H1 (cell line): ENCODE measurements at regions not wholly inside any gene's neighbourhood (a gene's known extent, or its start where the extent isn't known, plus 50 kb on each side); places are given as distances from the start of the nearest gene placed in this dataset.

Experiments
- CTCF ChIA-PET: fragments of 300-600 bp; sonication (Branson Sonifier 250); formaldehyde crosslinking; loops from one replicate; lab custom pipeline; 2021; ENCODE audit not compliant: partially characterized antibody; lab: Charles Lee
- POLR2A ChIA-PET: fragments of 300-600 bp; sonication (Branson Sonifier 250); formaldehyde crosslinking; loops from one replicate; lab custom pipeline; 2021; ENCODE audit warnings: inconsistent platforms; ENCODE audit not compliant: partially characterized antibody; lab: Charles Lee
- DNase-seq, 2 experiments: peaks; one replicate each; pipeline versions ENCODE4 v3.0.0 to v3.0.0-alpha.2; 2010 to 2022; ENCODE audit warnings: low spot score in 2 of 2, low read depth in 1 of 2, mixed read lengths in 1 of 2
- FAIRE-seq: peaks from 2 replicates; lab custom pipeline; 2011; peaks lifted over from hg19 to GRCh38; lab: Jason Lieb, UNC
- H2AFZ ChIP-seq: 2 replicates; pipeline ENCODE4 v1.8.1; 2012; ENCODE audit warnings: low read length, inconsistent platforms
- H2AK5ac ChIP-seq: 2 replicates; pipeline ENCODE4 v1.6.1; 2013; ENCODE audit warnings: low read depth, low read length
- H2BK120ac ChIP-seq: replicated peaks from 2 replicates; pipeline ENCODE3; 2013; ENCODE audit warnings: low read depth, low read length, inconsistent platforms
- H2BK12ac ChIP-seq: 2 replicates; pipeline ENCODE4 v1.6.1; 2013; ENCODE audit warnings: low read depth, low read length
- H2BK15ac ChIP-seq: 2 replicates; pipeline ENCODE4 v1.6.1; 2013; ENCODE audit warnings: low read length
- H2BK20ac ChIP-seq: 2 replicates; pipeline ENCODE4 v1.6.1; 2013; ENCODE audit warnings: low read length
- H2BK5ac ChIP-seq: 2 replicates; pipeline ENCODE4 v1.6.1; 2013; ENCODE audit warnings: low read depth, low read length
- H3K14ac ChIP-seq: 2 replicates; pipeline ENCODE4 v1.6.1; 2013; ENCODE audit warnings: inconsistent platforms; ENCODE audit not compliant: insufficient read length
- H3K18ac ChIP-seq: 2 replicates; pipeline ENCODE4 v1.6.1; 2013; ENCODE audit warnings: low read length; ENCODE audit errors: extremely low read depth
- H3K23ac ChIP-seq: 2 replicates; pipeline ENCODE4 v1.6.1; 2013; ENCODE audit warnings: inconsistent platforms; ENCODE audit not compliant: insufficient read length
- H3K23me2 ChIP-seq: 2 replicates; pipeline ENCODE4 v1.6.1; 2013; ENCODE audit warnings: low read depth, low read length
- H3K27ac ChIP-seq: 2 replicates; pipeline ENCODE4 v1.6.1; 2011; ENCODE audit warnings: low read depth, low read length, inconsistent platforms
- H3K27me3 ChIP-seq, 4 experiments: replicated peaks in 1 of 4; 1 replicate in 1 of 4; 2 replicates in 3 of 4; pipeline versions ENCODE4 v1.6.1 to v1.8.1; 2011 to 2013; ENCODE audit warnings: low read length in 3 of 4, mild to moderate bottlenecking in 3 of 4, inconsistent platforms in 2 of 4, mixed read lengths in 2 of 4, moderate library complexity in 1 of 4; ENCODE audit not compliant: control insufficient read depth in 3 of 4, insufficient read depth in 3 of 4; ENCODE audit errors: extremely low read depth in 1 of 4
- H3K36me3 ChIP-seq, 4 experiments: 2 replicates each; pipeline versions ENCODE4 v1.6.1 to v1.8.1; 2011 to 2013; ENCODE audit warnings: mild to moderate bottlenecking in 4 of 4, low read length in 3 of 4, moderate library complexity in 2 of 4, control low read depth in 1 of 4, inconsistent platforms in 1 of 4; ENCODE audit not compliant: insufficient read depth in 4 of 4, control insufficient read depth in 2 of 4
- H3K4ac ChIP-seq: replicated peaks from 2 replicates; pipeline ENCODE3; 2013; ENCODE audit warnings: low read length, low read depth, mixed read lengths, inconsistent platforms; ENCODE audit not compliant: insufficient read length
- H3K4me1 ChIP-seq, 4 experiments: replicated peaks in 1 of 4; 1 replicate in 1 of 4; 2 replicates in 3 of 4; pipeline versions ENCODE4 v1.6.1 to v1.8.1; 2011 to 2013; ENCODE audit warnings: low read length in 3 of 4, inconsistent platforms in 2 of 4, mixed read lengths in 1 of 4; ENCODE audit not compliant: insufficient read depth in 4 of 4, control insufficient read depth in 3 of 4
- H3K4me2 ChIP-seq, 2 experiments: 2 replicates each; pipeline versions ENCODE4 v1.6.1 to v1.8.1; 2011 to 2013; ENCODE audit warnings: low read depth in 2 of 2, low read length in 2 of 2, control low read depth in 1 of 2, inconsistent platforms in 1 of 2, mild to moderate bottlenecking in 1 of 2; ENCODE audit not compliant: insufficient read depth in 1 of 2
- H3K4me3 ChIP-seq, 4 experiments: fragments of 200-600, 300-600 bp in 1 of 4; sonication (generic), shearing (Covaris generic), sonication (Bioruptor Twin) in 1 of 4; 2 replicates each; pipeline versions ENCODE4 v1.5.1 to v1.8.1; 2011 to 2016; ENCODE audit warnings: low read length in 4 of 4, low read depth in 3 of 4, control low read depth in 2 of 4, inconsistent platforms in 2 of 4, mild to moderate bottlenecking in 2 of 4, mixed read lengths in 1 of 4, moderate library complexity in 1 of 4; ENCODE audit not compliant: insufficient read depth in 2 of 4; ENCODE audit errors: extremely low read depth in 1 of 4
- H3K56ac ChIP-seq: replicated peaks from 2 replicates; pipeline ENCODE3; 2013; ENCODE audit warnings: low read depth, mild to moderate bottlenecking, mixed read lengths, low read length, inconsistent platforms; ENCODE audit not compliant: insufficient read length
- H3K79me1 ChIP-seq: 2 replicates; pipeline ENCODE4 v1.6.1; 2013; ENCODE audit warnings: low read depth, low read length, control low read depth
- H3K79me2 ChIP-seq, 2 experiments: 2 replicates each; pipeline versions ENCODE4 v1.6.1 to v1.8.1; 2012 to 2013; ENCODE audit warnings: low read length in 2 of 2, mild to moderate bottlenecking in 2 of 2, inconsistent platforms in 1 of 2; ENCODE audit not compliant: insufficient read depth in 2 of 2, control insufficient read depth in 1 of 2
- H3K9ac ChIP-seq, 4 experiments: replicated peaks in 1 of 4; 1 replicate in 1 of 4; 2 replicates in 3 of 4; pipeline versions ENCODE4 v1.6.1 to v1.8.1; 2011 to 2013; ENCODE audit warnings: low read depth in 3 of 4, low read length in 3 of 4, control low read depth in 2 of 4, mild to moderate bottlenecking in 2 of 4, moderate library complexity in 2 of 4, inconsistent platforms in 1 of 4; ENCODE audit errors: extremely low read depth in 1 of 4
- H3K9me3 ChIP-seq, 2 experiments: 2 replicates each; pipeline versions ENCODE4 v1.6.1 to v1.8.1; 2012 to 2013; ENCODE audit warnings: mild to moderate bottlenecking in 2 of 2, moderate library complexity in 2 of 2, control low read depth in 1 of 2, inconsistent platforms in 1 of 2, low read depth in 1 of 2, low read length in 1 of 2, mixed read lengths in 1 of 2; ENCODE audit not compliant: insufficient read depth in 2 of 2
- H4K20me1 ChIP-seq, 2 experiments: replicated peaks in 1 of 2; 2 replicates each; pipeline versions ENCODE3 to v1.8.1; 2011 to 2013; ENCODE audit warnings: inconsistent platforms in 2 of 2, low read length in 2 of 2, mild to moderate bottlenecking in 1 of 2; ENCODE audit not compliant: insufficient read depth in 2 of 2, control insufficient read depth in 1 of 2
- H4K5ac ChIP-seq: 2 replicates; pipeline ENCODE4 v1.6.1; 2013; ENCODE audit warnings: low read length, low read depth, mixed read lengths, inconsistent platforms; ENCODE audit not compliant: insufficient read length
- H4K8ac ChIP-seq: 2 replicates; pipeline ENCODE4 v1.8.0; 2013; ENCODE audit warnings: mild to moderate bottlenecking, moderate library complexity, low read length, inconsistent platforms; ENCODE audit not compliant: insufficient read depth; ENCODE audit errors: extremely low read depth
- H4K91ac ChIP-seq: replicated peaks from 2 replicates; pipeline ENCODE3; 2013; ENCODE audit warnings: low read length, mixed read lengths, inconsistent platforms; ENCODE audit not compliant: insufficient read length
- ATF3 ChIP-seq: IDR thresholded peaks from 2 replicates; pipeline ENCODE4 v1.6.1; 2011; ENCODE audit warnings: low read depth, mild to moderate bottlenecking, low read length; ENCODE audit not compliant: insufficient read depth
- CHD1 ChIP-seq: IDR thresholded peaks from 2 replicates; pipeline ENCODE4 v1.6.1; 2012; ENCODE audit warnings: low read depth, low read length, improper control_type of control experiment
- CTCF ChIP-seq, 3 experiments: IDR thresholded peaks; 1 replicate in 2 of 3; 2 replicates in 1 of 3; pipeline versions ENCODE4 v1.5.1 to v1.6.1; 2011; ENCODE audit warnings: low read length in 3 of 3, mild to moderate bottlenecking in 3 of 3, inconsistent platforms in 2 of 3, low read depth in 1 of 3, moderate library complexity in 1 of 3; ENCODE audit not compliant: insufficient read depth in 1 of 3; ENCODE audit errors: control extremely low read depth in 1 of 3
- EZH2 ChIP-seq: fragments of 200-600 bp; sonication (generic); IDR thresholded peaks from 2 replicates; pipeline ENCODE4 v1.7.1; 2012; ENCODE audit warnings: low read depth, mild to moderate bottlenecking, moderate library complexity, low read length, inconsistent platforms; ENCODE audit not compliant: severe bottlenecking
- FOSL1 ChIP-seq: IDR thresholded peaks from 2 replicates; pipeline ENCODE4 v1.6.1; 2011; ENCODE audit warnings: mild to moderate bottlenecking, low read depth, low read length, moderate library complexity; ENCODE audit not compliant: insufficient read depth
- HDAC2 ChIP-seq, 2 experiments: fragments of 300-600 bp in 1 of 2; sonication (generic) in 1 of 2; IDR thresholded peaks; 2 replicates each; pipeline ENCODE4 v1.6.1; 2011 to 2012; ENCODE audit warnings: low read depth in 2 of 2, low read length in 2 of 2, mild to moderate bottlenecking in 2 of 2, moderate library complexity in 2 of 2, borderline replicate concordance in 1 of 2, inconsistent platforms in 1 of 2
- KDM4A ChIP-seq: IDR thresholded peaks from one replicate; pipeline ENCODE4 v1.7.1; 2012; ENCODE audit warnings: low read depth, mild to moderate bottlenecking, moderate library complexity, low read length, inconsistent platforms; ENCODE audit not compliant: severe bottlenecking
- POLR2AphosphoS5 ChIP-seq: IDR thresholded peaks from 2 replicates; pipeline ENCODE4 v1.6.1; 2011; ENCODE audit warnings: low read depth, low read length
- RFX5 ChIP-seq: IDR thresholded peaks from 2 replicates; pipeline ENCODE4 v1.6.1; 2011; ENCODE audit warnings: low read depth, low read length, improper control_type of control experiment, borderline replicate concordance
- SP1 ChIP-seq: IDR thresholded peaks from 2 replicates; pipeline ENCODE4 v1.6.1; 2011; ENCODE audit warnings: low read depth, low read length
- TEAD4 ChIP-seq: IDR thresholded peaks from 2 replicates; pipeline ENCODE4 v1.6.1; 2012; ENCODE audit warnings: low read depth, low read length, inconsistent platforms, mixed read lengths
- WGBS, 2 experiments: shearing (Covaris generic) in 1 of 2; methylation state at CpG; one replicate each; pipeline versions ENCODE4 v1.1.6 to v1.1.7; 2013 to 2015; ENCODE audit warnings: low lambda C conversion rate in 2 of 2, mixed read lengths in 2 of 2, inconsistent platforms in 1 of 2, low coverage in 1 of 2, missing lambda C conversion rate in 1 of 2; ENCODE audit not compliant: insufficient replicate concordance in 2 of 2, insufficient coverage in 1 of 2, insufficient read length in 1 of 2; ENCODE audit errors: extremely low coverage in 1 of 2, missing lambda C conversion rate in 1 of 2; 5-methylcytosine and 5-hydroxymethylcytosine counted together

GRCh38 chr9:18360005-18360404 lies 113.9 kb upstream of the ADAMTSL1 start:
- Histone ChIP-seq H4K8ac (no peak overlapping the region), H4K91ac (no peak overlapping the region), H3K27ac (no peak overlapping the region), H2BK5ac (no peak overlapping the region), H3K36me3 (no peaks in the 10 kb centered on the region), H4K20me1 (no peaks in the 10 kb centered on the region), H2BK12ac (no peak overlapping the region), H2AFZ (no peak overlapping the region), H3K79me2 (no peaks in the 10 kb centered on the region), H2BK120ac (no peak overlapping the region), H3K14ac (no peak overlapping the region), H3K27me3 (no peaks in the 10 kb centered on the region), H3K4ac (no peak overlapping the region), H2BK15ac (no peak overlapping the region), H3K18ac (no peak overlapping the region), H3K23ac (no peak overlapping the region), H3K23me2 (no peaks in the 10 kb centered on the region), H3K4me3 (no peak overlapping the region), H3K9ac (no peak overlapping the region), H2AK5ac (no peak overlapping the region), H4K5ac (no peak overlapping the region), H3K9me3 (no peaks in the 10 kb centered on the region), H3K4me1 (no peaks in the 10 kb centered on the region), H3K4me2 (no peak overlapping the region), H2BK20ac (no peak overlapping the region), H3K56ac (no peak overlapping the region), H3K79me1 (no peaks in the 10 kb centered on the region)
- POLR2A ChIA-PET, result no interaction called here
- WGBS, 2 experiments, result 91% methylated on average over 1 of the region's 1 CpG; no CpG with 5 or more reads in 1 of the 2 experiments
- CTCF ChIA-PET, result no interaction called here
- DNase-seq (no peak), FAIRE-seq (no peak)
- TF ChIP-seq KDM4A (no peak), FOSL1 (no peak), ATF3 (no peak), HDAC2 (IDR thresholded peaks at IDR 0.05; ENCODE audit: borderline replicate concordance in 1 of 2, low read depth in 2 of 2, low read length in 2 of 2) (no peak), POLR2AphosphoS5 (no peak), SP1 (no peak), EZH2 (no peak), RFX5 (no peak), CTCF (IDR thresholded peaks at IDR 0.05; ENCODE audit: control extremely low read depth in 1 of 3, insufficient read depth in 1 of 3, low read depth in 1 of 3, low read length in 3 of 3) (no peak), TEAD4 (no peak), CHD1 (no peak)
